Glomerular visceral epithelial cell (primary cell): ENCODE measurements at regions not wholly inside any gene's neighbourhood (a gene's known extent, or its start where the extent isn't known, plus 50 kb on each side); places are given as distances from the start of the nearest gene placed in this dataset.

Experiments
- DNase-seq: peaks from one replicate; pipeline ENCODE4 v3.0.0-alpha.2; 2016; ENCODE audit errors: extremely low spot score

DNA sequence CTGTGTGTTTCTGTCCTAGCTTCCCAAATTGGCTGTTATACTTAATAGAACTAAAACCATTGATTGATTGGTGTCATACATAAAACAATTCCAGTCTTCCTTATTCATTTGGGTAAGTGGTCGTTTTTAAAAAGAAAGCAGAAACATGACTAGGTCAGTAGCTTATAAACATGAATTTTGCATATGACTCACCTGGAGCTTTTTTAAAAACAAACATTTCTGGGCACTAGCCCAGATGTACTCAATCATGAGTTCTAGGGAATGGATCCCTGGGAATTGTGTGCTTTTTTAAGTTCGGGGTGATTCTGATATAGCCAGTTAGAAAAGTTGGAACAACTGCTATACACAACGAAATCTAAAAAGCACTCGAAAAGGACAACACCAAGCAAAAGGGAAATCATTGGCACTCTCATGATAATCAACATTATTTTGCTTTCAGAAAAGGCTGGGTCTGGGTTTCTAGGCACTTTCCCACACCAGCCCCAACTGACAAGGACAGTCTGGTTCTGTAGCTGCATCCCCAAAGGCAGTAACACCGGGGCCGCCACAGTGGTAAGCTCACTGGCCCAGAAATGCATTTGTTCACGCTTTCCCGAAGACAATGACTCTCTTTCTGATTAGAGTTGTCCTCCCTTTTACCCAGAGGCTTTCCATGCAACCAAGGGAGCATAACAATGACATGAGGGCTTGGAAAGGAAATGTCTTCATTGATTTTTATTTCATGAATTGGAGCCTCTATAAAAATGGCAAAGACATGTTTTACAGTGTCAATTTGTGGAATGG lies 664.9 kb upstream of the WWC1 start:
- DNase-seq, result no peak

GRCh38 chr5:167629634-167630033 lies 661.8 kb upstream of the WWC1 start:
- DNase-seq, result no peak

DNA sequence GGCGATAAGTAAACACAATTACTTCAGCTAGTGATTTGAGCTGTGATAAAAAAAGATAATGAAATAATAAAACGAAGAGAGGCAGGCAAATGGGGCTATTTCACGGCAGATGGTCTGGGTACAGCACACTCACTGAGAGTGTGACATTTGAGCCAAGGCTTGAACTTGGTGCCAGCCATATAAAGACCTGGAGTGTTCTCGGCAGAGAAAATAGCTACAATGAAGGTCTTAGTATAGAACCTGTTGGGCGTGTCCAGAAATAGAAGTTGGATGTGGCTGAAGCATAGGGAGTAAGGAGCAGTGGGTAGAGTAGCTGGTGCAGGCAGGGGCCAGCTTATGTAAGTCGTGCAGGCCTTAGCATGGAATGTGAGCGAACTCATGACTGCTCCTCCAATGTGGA lies 660.3 kb upstream of the WWC1 start:
- no peak for DNase-seq

GRCh38 chr5:167633114-167633513 lies 658.3 kb upstream of the WWC1 start:
- DNase-seq, result no peak

DNA sequence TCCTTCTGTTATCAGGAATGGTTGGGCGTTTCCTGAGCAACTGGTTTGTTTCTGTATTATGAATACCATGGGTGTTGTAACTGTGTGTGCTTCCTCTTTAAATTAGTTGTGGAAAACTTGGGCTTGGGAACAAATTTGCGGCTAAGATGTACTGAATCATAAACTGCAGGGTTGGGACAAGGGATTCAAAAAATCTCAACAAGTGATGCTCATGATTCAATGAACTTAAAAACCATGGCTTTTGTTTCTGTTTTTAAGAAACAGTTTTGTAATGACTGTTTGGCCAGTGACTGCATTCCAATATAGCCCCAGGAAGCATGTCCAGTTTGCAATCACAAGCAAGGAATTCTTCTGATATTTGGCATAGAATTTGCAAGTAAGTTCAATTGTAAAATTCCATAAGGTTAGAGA lies 657.5 kb upstream of the WWC1 start:
- peak; percentile 18 for DNase-seq

- DNase-seq, result no peak
Observed at GRCh38 chr5:167634432-167634831, 657.0 kb upstream of the WWC1 start.

DNA sequence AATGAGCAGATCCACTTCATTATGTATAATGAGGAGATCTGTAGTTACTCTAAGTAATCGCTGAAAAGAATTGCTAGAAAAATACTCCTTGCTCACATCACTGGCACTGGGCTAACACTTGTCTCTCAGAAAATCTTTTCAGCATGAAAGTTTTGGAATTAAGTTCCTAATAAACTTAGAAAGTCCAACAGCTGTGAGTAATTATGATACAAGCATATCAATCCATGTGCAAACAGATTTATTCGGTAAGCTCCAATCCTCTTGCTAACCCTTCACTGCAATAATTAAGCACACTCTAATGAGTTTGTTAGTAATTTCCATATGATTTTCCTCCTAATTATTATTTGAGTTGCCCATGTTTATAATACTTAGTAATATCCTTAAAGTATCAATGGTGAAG lies 652.6 kb upstream of the WWC1 start:
- DNase-seq, result no peak

DNA sequence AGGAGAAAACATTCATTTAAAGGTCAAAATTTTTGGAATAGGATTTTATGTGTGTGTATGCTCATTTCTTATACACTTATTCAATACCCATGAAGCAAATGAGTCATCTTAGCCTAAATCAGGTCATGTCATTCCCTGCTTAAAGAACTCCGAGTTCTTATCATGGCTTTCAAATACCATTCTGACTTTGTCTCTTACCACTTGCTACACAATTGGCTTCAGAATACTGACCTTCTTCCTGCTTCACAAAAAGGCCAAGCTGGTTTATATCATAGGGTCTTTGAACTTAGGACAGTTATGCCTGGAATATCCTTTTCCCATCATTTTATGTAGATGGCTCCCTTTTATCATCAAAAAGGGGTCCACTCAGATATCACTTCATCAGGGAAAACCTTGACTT lies 652.2 kb upstream of the WWC1 start:
- DNase-seq, result no peak

GRCh38 chr5:167639766-167640165 lies 651.7 kb upstream of the WWC1 start:
- DNase-seq, result no peak

GRCh38 chr5:167642181-167642580 lies 649.3 kb upstream of the WWC1 start:
- DNase-seq, result no peak

DNA sequence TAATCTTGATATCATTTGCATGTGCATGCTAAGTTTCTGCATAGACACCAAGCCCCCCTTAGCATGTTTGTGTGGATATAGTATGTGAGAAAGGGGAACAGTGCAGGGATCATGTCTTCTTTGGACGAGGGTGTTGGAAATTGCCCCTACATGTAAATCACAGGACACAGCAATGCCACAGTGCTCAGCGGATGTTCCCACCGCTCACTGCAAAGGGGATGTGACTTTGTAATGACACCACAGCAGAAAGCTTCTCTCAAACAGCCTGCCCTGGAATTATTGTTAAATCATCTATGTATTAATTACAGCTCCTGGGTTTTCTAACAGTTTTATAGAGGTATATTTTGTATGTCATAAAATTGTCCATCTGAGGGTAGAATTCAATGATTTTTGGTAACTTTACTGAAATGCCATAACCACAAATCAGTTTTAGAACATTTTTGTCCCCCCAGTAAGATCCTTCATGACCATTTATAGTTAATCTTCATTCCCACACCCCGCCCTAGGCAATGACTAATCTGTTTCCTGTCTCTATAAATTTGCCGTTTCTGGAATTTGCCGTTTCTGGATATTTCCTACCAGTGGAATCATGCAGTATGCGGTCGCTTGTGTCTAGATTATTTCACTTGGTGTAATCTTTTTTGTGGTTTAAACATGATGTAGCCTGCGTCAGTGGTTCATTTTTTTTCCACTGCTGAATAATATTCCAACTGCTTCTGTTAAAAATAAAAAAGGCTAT lies 648.5 kb upstream of the WWC1 start:
- peak; percentile 88 for DNase-seq

GRCh38 chr5:167643631-167644280 lies 647.7 kb upstream of the WWC1 start:
- DNase-seq, result no peak

DNA sequence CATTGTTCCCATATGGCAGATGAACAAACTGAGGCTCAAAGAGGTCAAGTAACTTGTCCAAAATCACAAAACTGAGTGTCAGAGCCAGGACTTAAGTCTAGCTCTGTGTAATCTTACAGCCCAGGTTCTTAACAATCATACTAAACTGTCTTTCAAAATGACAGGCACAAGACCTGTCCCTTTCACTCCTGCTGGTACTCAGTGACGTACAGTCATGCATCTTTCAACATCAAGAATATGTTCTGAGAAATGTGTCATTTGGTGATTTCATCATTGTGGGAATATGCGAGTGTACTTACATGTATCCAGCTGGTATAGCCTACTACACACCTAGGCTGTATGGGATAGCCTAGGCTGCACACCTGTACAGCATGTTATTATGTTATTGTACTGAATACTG lies 646.8 kb upstream of the WWC1 start:
- peak; percentile 14 for DNase-seq

DNA sequence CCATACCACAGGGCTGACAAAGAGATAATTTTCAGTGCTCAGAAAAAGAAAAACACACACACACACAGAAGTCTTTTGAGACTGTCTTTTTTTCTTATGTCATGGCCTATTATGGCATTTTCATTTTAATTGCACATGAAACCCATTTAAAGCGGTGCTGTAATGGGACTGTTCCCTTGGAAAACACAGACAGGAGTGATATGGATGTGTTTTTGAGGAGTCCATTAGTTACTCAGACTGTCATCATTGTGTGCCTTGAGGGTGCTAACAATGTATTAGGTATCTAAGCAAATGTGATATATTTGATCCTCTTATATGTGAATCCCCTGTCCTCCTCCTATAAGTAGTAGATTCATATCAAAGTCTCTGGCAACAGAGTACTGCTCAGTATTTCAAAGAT lies 642.0 kb upstream of the WWC1 start:
- DNase-seq, result no peak

- DNase-seq, result peak; percentile 55
Observed at GRCh38 chr5:167652690-167653089, 638.8 kb upstream of the WWC1 start.

DNA sequence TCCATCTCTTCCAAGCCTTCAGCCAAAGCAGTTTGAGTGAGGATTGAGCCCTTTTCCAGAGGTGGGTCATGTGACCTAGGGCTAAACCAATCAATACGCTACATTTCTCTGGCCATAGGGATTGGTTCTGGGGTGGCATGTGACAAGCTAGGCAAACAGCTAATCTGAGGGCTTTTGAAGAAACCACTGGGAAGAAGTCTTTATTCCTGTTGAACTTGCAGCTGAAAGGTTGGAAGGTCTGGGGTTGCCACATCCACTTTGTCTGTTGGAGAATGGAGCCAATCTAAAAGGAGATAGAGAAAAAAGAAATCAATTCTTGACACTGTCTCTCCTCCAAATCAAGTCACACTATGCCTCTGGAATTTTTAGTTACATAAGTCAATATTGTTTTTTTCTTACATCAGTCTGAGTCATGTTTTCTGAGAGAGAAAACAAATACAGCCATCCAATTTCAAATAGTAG lies 637.8 kb upstream of the WWC1 start:
- no peak for DNase-seq

GRCh38 chr5:167657016-167657415 lies 634.4 kb upstream of the WWC1 start:
- DNase-seq, result no peak

- no peak for DNase-seq
Observed at GRCh38 chr5:167658889-167659288, 632.6 kb upstream of the WWC1 start.

GRCh38 chr5:167661605-167662004 lies 629.8 kb upstream of the WWC1 start:
- DNase-seq, result no peak

DNA sequence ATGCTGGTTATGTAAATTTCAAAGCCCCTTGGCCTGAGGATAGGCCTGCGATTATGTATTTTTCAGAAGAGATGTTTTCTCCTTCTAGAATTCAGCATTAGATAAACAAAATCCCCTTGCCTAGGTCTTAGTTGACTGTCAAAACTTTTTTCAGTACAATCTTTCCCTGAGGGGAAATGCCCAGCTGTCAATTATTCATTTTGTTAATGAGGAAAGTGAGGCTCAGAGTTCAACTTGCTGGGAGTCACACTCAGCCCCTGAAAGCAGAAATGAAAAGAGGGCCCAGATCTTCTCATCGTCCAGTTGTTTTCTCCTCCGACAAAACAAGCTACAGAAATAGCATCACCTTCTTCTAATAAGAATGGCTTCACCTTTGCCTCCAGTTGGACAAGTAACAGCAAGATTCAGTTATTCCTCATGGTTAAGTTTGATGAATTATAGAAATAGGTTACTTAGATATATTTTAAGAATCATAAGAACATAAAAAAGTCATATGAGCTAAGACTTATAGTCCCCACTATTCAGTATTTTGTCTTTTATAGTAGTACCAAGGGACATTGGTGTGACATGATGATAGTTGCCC lies 627.1 kb upstream of the WWC1 start:
- no peak for DNase-seq

DNA sequence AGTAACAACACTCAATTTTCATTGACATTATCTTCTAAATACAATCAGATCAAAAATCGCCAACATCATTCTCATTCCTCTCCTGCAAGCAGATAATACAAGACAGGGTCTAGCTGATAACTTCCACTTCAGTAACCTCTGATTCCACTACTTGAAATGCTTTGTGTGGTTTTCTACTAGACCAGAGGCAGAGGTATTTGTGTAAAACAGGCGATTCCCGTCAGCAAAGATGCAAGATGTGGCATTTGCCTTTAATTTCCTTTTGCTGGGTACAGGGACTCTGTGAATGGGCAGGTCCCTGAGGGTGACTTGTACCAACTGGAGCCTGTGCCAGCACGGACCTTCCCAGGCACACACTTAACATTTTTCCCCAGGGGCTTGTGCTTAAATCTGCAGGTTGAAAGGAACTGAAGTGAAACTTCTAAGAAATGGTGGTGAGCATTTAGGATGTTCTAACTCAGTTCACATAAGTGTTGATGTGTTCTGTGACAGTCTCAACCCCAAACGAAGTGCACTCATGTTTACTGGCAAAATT lies 625.5 kb upstream of the WWC1 start:
- DNase-seq, result no peak

DNA sequence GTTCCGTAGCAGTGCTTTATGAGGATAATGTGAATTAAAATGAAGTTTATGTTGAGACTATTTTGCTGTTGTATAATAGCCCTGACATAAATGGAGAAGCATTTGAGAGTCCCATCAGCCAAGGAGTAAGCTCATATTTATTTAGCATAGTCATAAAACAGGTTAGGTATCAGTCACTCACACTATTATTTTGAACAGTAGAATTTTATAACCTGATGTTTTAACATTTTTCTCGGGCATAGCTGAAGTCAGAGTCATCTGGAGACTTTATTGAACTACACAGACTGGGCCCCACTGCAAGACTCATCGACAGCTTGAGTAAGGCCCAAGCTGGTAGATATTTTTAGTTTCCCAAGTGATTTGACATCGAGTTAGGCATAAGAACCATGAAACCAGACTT lies 620.3 kb upstream of the WWC1 start:
- DNase-seq, result no peak
